ENCODE measurements at regions not wholly inside any gene's neighbourhood (a gene's known extent, or its start where the extent isn't known, plus 50 kb on each side); places are given as distances from the start of the nearest gene placed in this dataset.

GRCh38 chr19:31572102-31572975 lies 223.1 kb upstream of the TSHZ3 start:
- no peak for TF ChIP-seq CREB1 (IDR thresholded peaks at IDR 0.05; ENCODE audit: low read depth)
- no peak for TF ChIP-seq ZBTB7A (IDR thresholded peaks at IDR 0.05; ENCODE audit: low read depth)
- no peak for TF ChIP-seq EGR1 (IDR thresholded peaks at IDR 0.05)
- TF ChIP-seq RAD21 (IDR thresholded peaks at IDR 0.05; ENCODE audit: low read depth), result no peak
- TF ChIP-seq CEBPB (IDR thresholded peaks at IDR 0.05), result no peak
- TF ChIP-seq, protein P1, sequence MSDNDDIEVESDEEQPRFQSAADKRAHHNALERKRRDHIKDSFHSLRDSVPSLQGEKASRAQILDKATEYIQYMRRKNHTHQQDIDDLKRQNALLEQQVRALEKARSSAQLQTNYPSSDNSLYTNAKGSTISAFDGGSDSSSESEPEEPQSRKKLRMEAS (IDR thresholded peaks at IDR 0.05), result no peak
- no peak for TF ChIP-seq EP300 (IDR thresholded peaks at IDR 0.05; ENCODE audit: borderline replicate concordance)
- TF ChIP-seq, protein P2, sequence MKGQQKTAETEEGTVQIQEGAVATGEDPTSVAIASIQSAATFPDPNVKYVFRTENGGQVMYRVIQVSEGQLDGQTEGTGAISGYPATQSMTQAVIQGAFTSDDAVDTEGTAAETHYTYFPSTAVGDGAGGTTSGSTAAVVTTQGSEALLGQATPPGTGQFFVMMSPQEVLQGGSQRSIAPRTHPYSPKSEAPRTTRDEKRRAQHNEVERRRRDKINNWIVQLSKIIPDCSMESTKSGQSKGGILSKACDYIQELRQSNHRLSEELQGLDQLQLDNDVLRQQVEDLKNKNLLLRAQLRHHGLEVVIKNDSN (IDR thresholded peaks at IDR 0.05), result no peak
- no peak for TF ChIP-seq TAF1 (IDR thresholded peaks at IDR 0.05; ENCODE audit: low read depth)
- no peak for TF ChIP-seq FOXM1 (IDR thresholded peaks at IDR 0.05; ENCODE audit: borderline replicate concordance, low read depth)
- no peak for TF ChIP-seq TEAD4 (IDR thresholded peaks at IDR 0.05)
- no peak for TF ChIP-seq TCF12 (IDR thresholded peaks at IDR 0.05; ENCODE audit: low read depth)
- TF ChIP-seq, protein P3, sequence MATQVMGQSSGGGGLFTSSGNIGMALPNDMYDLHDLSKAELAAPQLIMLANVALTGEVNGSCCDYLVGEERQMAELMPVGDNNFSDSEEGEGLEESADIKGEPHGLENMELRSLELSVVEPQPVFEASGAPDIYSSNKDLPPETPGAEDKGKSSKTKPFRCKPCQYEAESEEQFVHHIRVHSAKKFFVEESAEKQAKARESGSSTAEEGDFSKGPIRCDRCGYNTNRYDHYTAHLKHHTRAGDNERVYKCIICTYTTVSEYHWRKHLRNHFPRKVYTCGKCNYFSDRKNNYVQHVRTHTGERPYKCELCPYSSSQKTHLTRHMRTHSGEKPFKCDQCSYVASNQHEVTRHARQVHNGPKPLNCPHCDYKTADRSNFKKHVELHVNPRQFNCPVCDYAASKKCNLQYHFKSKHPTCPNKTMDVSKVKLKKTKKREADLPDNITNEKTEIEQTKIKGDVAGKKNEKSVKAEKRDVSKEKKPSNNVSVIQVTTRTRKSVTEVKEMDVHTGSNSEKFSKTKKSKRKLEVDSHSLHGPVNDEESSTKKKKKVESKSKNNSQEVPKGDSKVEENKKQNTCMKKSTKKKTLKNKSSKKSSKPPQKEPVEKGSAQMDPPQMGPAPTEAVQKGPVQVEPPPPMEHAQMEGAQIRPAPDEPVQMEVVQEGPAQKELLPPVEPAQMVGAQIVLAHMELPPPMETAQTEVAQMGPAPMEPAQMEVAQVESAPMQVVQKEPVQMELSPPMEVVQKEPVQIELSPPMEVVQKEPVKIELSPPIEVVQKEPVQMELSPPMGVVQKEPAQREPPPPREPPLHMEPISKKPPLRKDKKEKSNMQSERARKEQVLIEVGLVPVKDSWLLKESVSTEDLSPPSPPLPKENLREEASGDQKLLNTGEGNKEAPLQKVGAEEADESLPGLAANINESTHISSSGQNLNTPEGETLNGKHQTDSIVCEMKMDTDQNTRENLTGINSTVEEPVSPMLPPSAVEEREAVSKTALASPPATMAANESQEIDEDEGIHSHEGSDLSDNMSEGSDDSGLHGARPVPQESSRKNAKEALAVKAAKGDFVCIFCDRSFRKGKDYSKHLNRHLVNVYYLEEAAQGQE (IDR thresholded peaks at IDR 0.05; ENCODE audit: low read depth), result no peak
- TF ChIP-seq YY1 (IDR thresholded peaks at IDR 0.05; ENCODE audit: low read depth), result no peak
- no peak for TF ChIP-seq NFIC (IDR thresholded peaks at IDR 0.05)

GRCh38 chr19:31572976-31573298 lies 223.7 kb upstream of the TSHZ3 start:
- TF ChIP-seq CREB1 (IDR thresholded peaks at IDR 0.05; ENCODE audit: low read depth) (no peak), EP300 (IDR thresholded peaks at IDR 0.05; ENCODE audit: borderline replicate concordance) (no peak)
- TF ChIP-seq, protein P3 (IDR thresholded peaks at IDR 0.05; ENCODE audit: low read depth), result no peak

DNA sequence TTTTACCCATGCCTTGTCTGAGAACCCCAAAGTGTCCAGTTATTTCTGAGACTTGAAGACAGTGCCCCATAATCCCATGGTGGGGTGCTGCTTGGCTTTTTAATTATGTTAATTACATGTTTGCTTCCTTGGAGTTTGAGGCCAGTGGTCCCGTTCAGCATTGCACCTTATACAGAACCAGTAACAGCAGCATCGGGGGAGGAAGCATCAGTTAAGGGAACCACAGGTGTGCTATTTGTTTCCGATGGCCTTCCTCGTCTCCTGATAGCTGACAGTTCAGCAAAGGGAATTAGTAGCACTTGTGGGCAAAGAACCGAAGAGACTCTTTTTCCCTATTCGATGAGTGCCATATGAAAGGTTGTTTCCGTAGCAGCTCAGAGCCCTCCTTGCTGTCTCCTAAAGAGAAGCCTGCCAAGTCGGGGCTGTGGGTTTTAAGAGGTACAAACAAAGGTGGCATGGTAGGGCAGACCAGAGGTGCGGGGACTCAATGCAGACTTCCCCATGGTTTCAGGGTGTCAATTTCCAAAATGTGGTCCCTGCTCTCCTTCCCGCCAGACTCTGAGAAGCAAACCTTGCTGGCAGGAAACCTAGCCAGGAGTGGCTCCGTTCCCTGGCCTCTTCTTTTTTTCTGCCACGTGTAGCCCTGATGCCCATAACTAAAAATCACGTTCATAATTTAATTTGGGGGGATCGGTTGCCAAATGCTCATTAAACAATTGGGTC lies 225.2 kb upstream of the TSHZ3 start:
- no peak for TF ChIP-seq RAD21 (IDR thresholded peaks at IDR 0.05; ENCODE audit: low read depth)

- TF ChIP-seq CREB1 (IDR thresholded peaks at IDR 0.05; ENCODE audit: low read depth), result no peak
- no peak for TF ChIP-seq TEAD4 (IDR thresholded peaks at IDR 0.05)
- no peak for TF ChIP-seq ZBTB7A (IDR thresholded peaks at IDR 0.05; ENCODE audit: low read depth)
- TF ChIP-seq TCF12 (IDR thresholded peaks at IDR 0.05; ENCODE audit: low read depth), result no peak
- no peak for TF ChIP-seq TAF1 (IDR thresholded peaks at IDR 0.05; ENCODE audit: low read depth)
- TF ChIP-seq, protein P3 (IDR thresholded peaks at IDR 0.05; ENCODE audit: low read depth), result no peak
These were observed 226.7 kb upstream of the TSHZ3 start for GRCh38 chr19:31575846-31576335.

DNA sequence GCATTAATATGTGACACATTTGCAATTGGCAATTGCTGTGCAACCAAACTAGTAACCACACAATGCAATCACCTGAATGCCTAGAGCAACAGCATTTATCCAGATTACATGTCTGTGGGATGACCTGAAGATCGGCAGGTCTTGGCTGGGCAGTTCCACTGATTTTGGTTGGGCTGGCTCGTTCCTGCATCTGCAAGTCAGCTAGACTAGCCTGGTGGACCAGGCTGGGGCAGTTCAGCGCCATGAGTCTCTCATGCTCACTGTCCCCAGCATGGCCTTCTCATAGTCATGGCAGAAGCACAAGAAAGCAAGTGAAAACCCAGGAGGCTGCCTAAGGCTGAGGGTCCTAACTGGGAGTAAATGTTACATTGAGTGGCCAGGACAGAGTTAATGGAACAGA lies 229.1 kb upstream of the TSHZ3 start:
- TF ChIP-seq ZBTB7A (IDR thresholded peaks at IDR 0.05; ENCODE audit: low read depth) (no peak), TEAD4 (IDR thresholded peaks at IDR 0.05) (no peak), EP300 (IDR thresholded peaks at IDR 0.05; ENCODE audit: borderline replicate concordance) (no peak), TAF1 (IDR thresholded peaks at IDR 0.05; ENCODE audit: low read depth) (no peak), CREB1 (IDR thresholded peaks at IDR 0.05; ENCODE audit: low read depth) (no peak), YY1 (IDR thresholded peaks at IDR 0.05; ENCODE audit: low read depth) (no peak), NFIC (IDR thresholded peaks at IDR 0.05) (no peak), RAD21 (IDR thresholded peaks at IDR 0.05; ENCODE audit: low read depth) (no peak), TCF12 (IDR thresholded peaks at IDR 0.05; ENCODE audit: low read depth) (no peak), CEBPB (IDR thresholded peaks at IDR 0.05) (no peak), FOXM1 (IDR thresholded peaks at IDR 0.05; ENCODE audit: borderline replicate concordance, low read depth) (no peak), EGR1 (IDR thresholded peaks at IDR 0.05) (no peak)
- TF ChIP-seq, protein P3 (IDR thresholded peaks at IDR 0.05; ENCODE audit: low read depth), result no peak
- TF ChIP-seq, protein P2 (IDR thresholded peaks at IDR 0.05), result no peak
- TF ChIP-seq, protein P1 (IDR thresholded peaks at IDR 0.05), result no peak

Data from Ishikawa (cell line).